ENCODE measurements at regions not wholly inside any gene's neighbourhood (a gene's known extent, or its start where the extent isn't known, plus 50 kb on each side); places are given as distances from the start of the nearest gene placed in this dataset.
"Not testable (repeated sequence)": the region's sequence is repeated elsewhere in the genome, so short reads cannot be mapped to it uniquely, and the experiment has no call there.

GRCh38 chr5:152466085-152466745, 61.1 kb upstream of the NMUR2 start:
- Mint-ChIP-seq H3K4me3 (no peak overlapping the region), H3K4me1 (no peaks in the 10 kb centered on the region), H3K9me3 (no peaks in the 10 kb centered on the region), H3K27me3 (peaks cover 9% of the 10 kb centered on the region), H3K36me3 (ENCODE audit: low read depth) (no peaks in the 10 kb centered on the region), H3K27ac (no peak overlapping the region)
- TF ChIP-seq CTCF (IDR thresholded peaks at IDR 0.05) = no peak
- ChIA-PET POLR2A (no interaction called here), CTCF (no interaction called here)
- ATAC-seq (ENCODE audit: low read depth) = no peak
- intact Hi-C loops (cut with micrococcal nuclease) = no loop called here
- DNase-seq = no peak

- DNase-seq (no peak), ATAC-seq (ENCODE audit: low read depth) (no peak)
- no peaks in the 10 kb centered on the region for H3K9me3 Mint-ChIP-seq
- no peaks in the 10 kb centered on the region for H3K4me1 Mint-ChIP-seq
- H3K36me3 Mint-ChIP-seq (ENCODE audit: low read depth) = no peaks in the 10 kb centered on the region
- ChIA-PET POLR2A (no interaction called here), CTCF (no interaction called here)
- no peak overlapping the region for H3K4me3 Mint-ChIP-seq
- no peak for TF ChIP-seq CTCF (IDR thresholded peaks at IDR 0.05)
- peaks cover 7% of the 10 kb centered on the region for H3K27me3 Mint-ChIP-seq
- no peak overlapping the region for H3K27ac Mint-ChIP-seq
- intact Hi-C loops (cut with micrococcal nuclease) = no loop called here
Measured at GRCh38 chr5:152470167-152470566, 65.1 kb upstream of the NMUR2 start.

GRCh38 chr5:152472083-152472482, 67.0 kb upstream of the NMUR2 start:
- H3K36me3 Mint-ChIP-seq (ENCODE audit: low read depth) = no peaks in the 10 kb centered on the region
- no peak overlapping the region for H3K4me3 Mint-ChIP-seq
- ChIA-PET POLR2A (no interaction called here), CTCF (no interaction called here)
- no peak for TF ChIP-seq CTCF (IDR thresholded peaks at IDR 0.05)
- H3K27ac Mint-ChIP-seq = no peak overlapping the region
- no peaks in the 10 kb centered on the region for H3K4me1 Mint-ChIP-seq
- intact Hi-C loops (cut with micrococcal nuclease) = no loop called here
- DNase-seq = no peak
- ATAC-seq (ENCODE audit: low read depth) = no peak
- H3K27me3 Mint-ChIP-seq = peaks cover 2% of the 10 kb centered on the region
- no peaks in the 10 kb centered on the region for H3K9me3 Mint-ChIP-seq

- Mint-ChIP-seq H3K27ac (no peak overlapping the region), H3K4me1 (no peaks in the 10 kb centered on the region), H3K27me3 (peaks cover 2% of the 10 kb centered on the region), H3K36me3 (ENCODE audit: low read depth) (no peaks in the 10 kb centered on the region), H3K9me3 (no peaks in the 10 kb centered on the region), H3K4me3 (no peak overlapping the region)
- ChIA-PET POLR2A (no interaction called here), CTCF (no interaction called here)
- ATAC-seq (ENCODE audit: low read depth) (no peak), DNase-seq (no peak)
- TF ChIP-seq CTCF (IDR thresholded peaks at IDR 0.05) = no peak
- intact Hi-C loops (cut with micrococcal nuclease) = no loop called here
Measured at GRCh38 chr5:152474961-152475360, 69.9 kb upstream of the NMUR2 start.

GRCh38 chr5:152477536-152477935, 72.5 kb upstream of the NMUR2 start:
- H3K36me3 Mint-ChIP-seq (ENCODE audit: low read depth) = no peaks in the 10 kb centered on the region
- H3K27ac Mint-ChIP-seq = no peak overlapping the region
- ChIA-PET CTCF (no interaction called here), POLR2A (no interaction called here)
- H3K4me3 Mint-ChIP-seq = no peak overlapping the region
- DNase-seq (no peak), ATAC-seq (ENCODE audit: low read depth) (no peak)
- TF ChIP-seq CTCF (IDR thresholded peaks at IDR 0.05) = no peak
- no peaks in the 10 kb centered on the region for H3K4me1 Mint-ChIP-seq
- no peaks in the 10 kb centered on the region for H3K27me3 Mint-ChIP-seq
- peaks cover 3% of the 10 kb centered on the region for H3K9me3 Mint-ChIP-seq
- intact Hi-C loops (cut with micrococcal nuclease) = no loop called here

GRCh38 chr5:152479866-152480265, 74.8 kb upstream of the NMUR2 start:
- H3K9me3 Mint-ChIP-seq; intact Hi-C loops (cut with micrococcal nuclease); H3K4me3 Mint-ChIP-seq; DNase-seq; H3K27ac Mint-ChIP-seq; POLR2A ChIA-PET; H3K27me3 Mint-ChIP-seq; H3K4me1 Mint-ChIP-seq; ATAC-seq (ENCODE audit: low read depth); H3K36me3 Mint-ChIP-seq (ENCODE audit: low read depth); CTCF ChIA-PET: not testable (repeated sequence)

- H3K36me3 Mint-ChIP-seq (ENCODE audit: low read depth); intact Hi-C loops (cut with micrococcal nuclease); H3K9me3 Mint-ChIP-seq; DNase-seq; H3K4me1 Mint-ChIP-seq; H3K27me3 Mint-ChIP-seq; H3K27ac Mint-ChIP-seq; ATAC-seq (ENCODE audit: low read depth); POLR2A ChIA-PET; CTCF ChIA-PET: not testable (repeated sequence)
- peak overlapping the region; percentile 28 for H3K4me3 Mint-ChIP-seq
Measured at GRCh38 chr5:152480677-152481076, 75.6 kb upstream of the NMUR2 start.

Measured in activated B cell treated with CpG ODN at 0.5 μM for 24 hours (primary cell).